Panc1 (cell line): ENCODE measurements at regions not wholly inside any gene's neighbourhood (a gene's known extent, or its start where the extent isn't known, plus 50 kb on each side); places are given as distances from the start of the nearest gene placed in this dataset.

Experiments used
- POLR2AphosphoS5 ChIP-seq: IDR thresholded peaks from 2 replicates; pipeline ENCODE4 v1.6.1; 2012; ENCODE audit warnings: mild to moderate bottlenecking, low read depth, low read length, moderate library complexity
- REST ChIP-seq, 2 experiments: IDR thresholded peaks; 2 replicates each; pipeline ENCODE4 v1.6.1; 2011 to 2012; ENCODE audit warnings: low read depth in 2 of 2, control low read depth in 1 of 2, low read length in 1 of 2, mild to moderate bottlenecking in 1 of 2, moderate library complexity in 1 of 2; ENCODE audit not compliant: insufficient read depth in 1 of 2
- SIN3A ChIP-seq: IDR thresholded peaks from 2 replicates; pipeline ENCODE4 v1.6.1; 2012; ENCODE audit warnings: low read depth, mild to moderate bottlenecking, low read length, moderate library complexity, borderline replicate concordance; ENCODE audit not compliant: insufficient read depth
- TCF7L2 ChIP-seq: IDR thresholded peaks from 2 replicates; pipeline ENCODE4 v1.6.1; 2011; ENCODE audit warnings: mild to moderate bottlenecking, low read depth, low read length, inconsistent platforms
- TF ChIP-seq, protein P1 (sequence below): fragments of 450-650 bp; IDR thresholded peaks from 2 replicates; pipeline ENCODE4 v1.5.1; 2017; ENCODE audit warnings: mild to moderate bottlenecking

GRCh38 chr7:12923971-12924370 is 236.5 kb downstream of the ARL4A start:
- no peak for TF ChIP-seq POLR2AphosphoS5
- TF ChIP-seq, protein P1, sequence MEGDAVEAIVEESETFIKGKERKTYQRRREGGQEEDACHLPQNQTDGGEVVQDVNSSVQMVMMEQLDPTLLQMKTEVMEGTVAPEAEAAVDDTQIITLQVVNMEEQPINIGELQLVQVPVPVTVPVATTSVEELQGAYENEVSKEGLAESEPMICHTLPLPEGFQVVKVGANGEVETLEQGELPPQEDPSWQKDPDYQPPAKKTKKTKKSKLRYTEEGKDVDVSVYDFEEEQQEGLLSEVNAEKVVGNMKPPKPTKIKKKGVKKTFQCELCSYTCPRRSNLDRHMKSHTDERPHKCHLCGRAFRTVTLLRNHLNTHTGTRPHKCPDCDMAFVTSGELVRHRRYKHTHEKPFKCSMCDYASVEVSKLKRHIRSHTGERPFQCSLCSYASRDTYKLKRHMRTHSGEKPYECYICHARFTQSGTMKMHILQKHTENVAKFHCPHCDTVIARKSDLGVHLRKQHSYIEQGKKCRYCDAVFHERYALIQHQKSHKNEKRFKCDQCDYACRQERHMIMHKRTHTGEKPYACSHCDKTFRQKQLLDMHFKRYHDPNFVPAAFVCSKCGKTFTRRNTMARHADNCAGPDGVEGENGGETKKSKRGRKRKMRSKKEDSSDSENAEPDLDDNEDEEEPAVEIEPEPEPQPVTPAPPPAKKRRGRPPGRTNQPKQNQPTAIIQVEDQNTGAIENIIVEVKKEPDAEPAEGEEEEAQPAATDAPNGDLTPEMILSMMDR = no peak
- no peak for TF ChIP-seq TCF7L2
- no peak for TF ChIP-seq REST (IDR thresholded peaks at IDR 0.05; ENCODE audit: insufficient read depth in 1 of 2, low read depth in 2 of 2, low read length in 1 of 2)
- TF ChIP-seq SIN3A = no peak
